Activated naive CD4-positive, alpha-beta T cell treated with anti-CD3 and anti-CD28 coated beads, Interleukin-2, amount 10 ng/mL, durations not matched to agents 7 days and 5 days (primary cell): ENCODE measurements at regions not wholly inside any gene's neighbourhood (a gene's known extent, or its start where the extent isn't known, plus 50 kb on each side); places are given as distances from the start of the nearest gene placed in this dataset.
"Not testable (repeated sequence)": the region's sequence is repeated elsewhere in the genome, so short reads cannot be mapped to it uniquely, and the experiment has no call there.

Source experiments
- CTCF ChIA-PET: fragments of 350-600 bp; sonication (Branson Sonifier 250); formaldehyde crosslinking; loops from one replicate; lab custom pipeline; 2021; ENCODE audit warnings: antibody characterized with exemption; lab: Charles Lee
- DNase-seq: peaks from one replicate; pipeline ENCODE4 v3.0.0-alpha.2; 2020
- H3K27ac Mint-ChIP-seq: one replicate; pipeline ENCODE4 v1.8.0; 2021; ENCODE audit warnings: mild to moderate bottlenecking, moderate library complexity, mixed read lengths
- H3K27me3 Mint-ChIP-seq: one replicate; pipeline ENCODE4 v1.8.0; 2021; ENCODE audit warnings: mild to moderate bottlenecking, mixed read lengths
- H3K36me3 Mint-ChIP-seq: one replicate; pipeline ENCODE4 v1.8.0; 2021; ENCODE audit warnings: mixed read lengths
- H3K4me1 Mint-ChIP-seq: one replicate; pipeline ENCODE4 v1.8.0; 2021; ENCODE audit warnings: mixed read lengths
- H3K4me3 Mint-ChIP-seq: one replicate; pipeline ENCODE4 v1.8.0; 2021; ENCODE audit warnings: mild to moderate bottlenecking, moderate library complexity, mixed read lengths
- H3K9me3 Mint-ChIP-seq: one replicate; pipeline ENCODE4 v1.8.0; 2021; ENCODE audit warnings: mixed read lengths

DNA sequence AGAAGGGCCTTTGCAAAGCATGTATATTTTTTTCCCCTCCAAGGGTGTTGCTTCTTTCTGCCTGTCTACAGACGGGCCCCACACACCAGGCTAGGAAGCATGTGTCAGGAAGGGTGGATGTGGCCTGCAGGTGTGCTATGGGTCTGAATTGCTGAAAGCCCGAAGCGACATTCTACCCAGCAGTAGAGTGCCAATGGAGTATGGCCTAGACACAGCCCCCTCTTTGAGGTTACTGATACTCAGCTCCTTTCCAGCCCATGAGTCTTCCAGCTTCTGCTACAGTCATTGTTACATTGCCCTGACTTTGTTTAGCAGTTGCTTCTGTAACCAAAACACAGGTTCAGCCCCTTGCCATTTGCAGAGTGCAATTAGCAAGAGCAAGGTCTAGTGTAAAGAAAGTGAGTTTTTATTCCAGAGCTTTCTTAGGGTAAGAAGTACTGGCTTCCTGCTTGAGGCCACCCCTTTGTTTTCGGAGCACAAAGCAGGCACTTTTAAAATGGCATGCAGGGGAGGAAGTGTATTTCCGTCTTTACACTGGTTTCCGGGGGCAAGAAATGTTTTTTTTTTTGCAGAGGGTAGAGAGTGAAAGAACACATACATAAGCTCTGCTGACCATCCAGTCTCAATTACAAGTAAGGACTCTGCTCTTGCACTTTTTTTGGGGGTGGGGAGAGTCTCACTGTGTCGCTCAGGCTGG lies 428.0 kb upstream of the AMELY start:
- DNase-seq: peak; percentile 56
- peak overlapping the region; percentile 68 for H3K4me3 Mint-ChIP-seq
- H3K4me1 Mint-ChIP-seq: peaks cover 81% of the 10 kb centered on the region
- peaks cover 65% of the 10 kb centered on the region for H3K36me3 Mint-ChIP-seq
- peak overlapping the region; percentile 96 for H3K27ac Mint-ChIP-seq
- no peaks in the 10 kb centered on the region for H3K27me3 Mint-ChIP-seq
- H3K9me3 Mint-ChIP-seq: no peaks in the 10 kb centered on the region
- CTCF ChIA-PET: interaction anchor here (0.7 kb wide), 1 partner anchor 359 kb away, joined by 5 read pairs; no protein-coding TSS in a partner anchor

DNA sequence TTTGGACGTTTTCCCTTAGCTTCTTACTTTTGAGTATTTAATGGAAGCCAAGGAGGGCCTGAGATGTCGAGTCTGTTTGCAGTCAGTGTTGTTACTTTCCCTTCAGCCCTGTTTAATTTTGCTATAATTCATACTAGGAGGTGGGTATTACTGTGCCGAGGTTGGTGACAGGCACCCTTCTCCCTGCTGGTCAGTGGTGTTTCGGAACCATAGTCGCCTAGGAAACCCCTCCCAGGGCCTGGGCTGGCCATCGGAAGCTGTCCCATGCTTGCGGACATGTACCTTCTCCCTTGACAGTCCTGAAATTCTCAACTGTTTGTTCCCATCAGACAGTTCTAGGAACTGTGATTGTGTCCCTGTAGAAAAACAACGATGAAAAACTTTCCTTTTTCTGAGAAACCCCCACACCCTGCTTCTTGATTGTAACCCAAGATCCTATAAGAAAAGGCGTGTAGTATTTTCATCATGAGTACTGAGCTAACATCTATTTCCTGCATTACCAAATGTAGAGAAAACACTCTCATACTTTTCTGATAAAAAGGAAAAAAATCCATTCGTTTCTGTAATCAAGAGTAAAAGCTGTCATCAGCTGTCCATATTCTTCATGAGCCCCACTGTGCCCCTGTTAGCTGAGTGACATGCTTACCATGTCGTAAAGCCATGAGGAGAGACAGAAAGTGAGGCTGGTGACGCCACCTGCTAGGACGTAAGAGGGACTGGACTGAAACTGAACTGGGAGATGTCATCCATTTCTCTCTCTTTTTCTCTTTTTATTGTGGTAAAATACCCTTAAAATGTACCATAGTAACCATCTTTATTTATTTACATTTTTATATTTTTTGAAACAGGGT lies 424.7 kb upstream of the AMELY start:
- CTCF ChIA-PET: no interaction called here
- Mint-ChIP-seq H3K27me3 (no peaks in the 10 kb centered on the region), H3K4me1 (peaks cover 80% of the 10 kb centered on the region), H3K27ac (peak overlapping the region; percentile 95), H3K9me3 (no peaks in the 10 kb centered on the region), H3K36me3 (peaks cover 56% of the 10 kb centered on the region), H3K4me3 (peak overlapping the region; percentile 69)
- peak; percentile 39 for DNase-seq

DNA sequence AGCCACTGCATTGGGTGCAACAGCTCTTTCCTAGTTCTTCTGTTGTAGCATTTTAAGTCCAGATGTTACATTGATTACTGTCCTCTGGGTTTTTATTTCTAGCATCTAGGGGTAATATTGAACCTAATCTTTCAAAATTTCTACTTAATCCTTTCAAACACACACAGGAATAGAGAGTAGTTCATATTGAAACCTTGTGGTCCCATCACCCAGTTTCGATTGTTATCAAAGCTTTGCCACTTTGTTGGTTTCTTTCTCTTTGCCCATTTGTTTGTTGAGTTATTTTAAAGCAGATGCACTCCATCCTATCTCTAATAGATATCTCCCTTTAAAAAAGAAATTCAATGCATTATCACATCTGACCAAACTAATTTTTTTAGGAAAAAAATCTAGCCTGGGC lies 422.9 kb upstream of the AMELY start:
- H3K9me3 Mint-ChIP-seq: no peaks in the 10 kb centered on the region
- peak overlapping the region; percentile 85 for H3K27ac Mint-ChIP-seq
- peaks cover 58% of the 10 kb centered on the region for H3K36me3 Mint-ChIP-seq
- peaks cover 76% of the 10 kb centered on the region for H3K4me1 Mint-ChIP-seq
- no peaks in the 10 kb centered on the region for H3K27me3 Mint-ChIP-seq
- CTCF ChIA-PET: no interaction called here
- peak overlapping the region; percentile 43 for H3K4me3 Mint-ChIP-seq
- no peak for DNase-seq

DNA sequence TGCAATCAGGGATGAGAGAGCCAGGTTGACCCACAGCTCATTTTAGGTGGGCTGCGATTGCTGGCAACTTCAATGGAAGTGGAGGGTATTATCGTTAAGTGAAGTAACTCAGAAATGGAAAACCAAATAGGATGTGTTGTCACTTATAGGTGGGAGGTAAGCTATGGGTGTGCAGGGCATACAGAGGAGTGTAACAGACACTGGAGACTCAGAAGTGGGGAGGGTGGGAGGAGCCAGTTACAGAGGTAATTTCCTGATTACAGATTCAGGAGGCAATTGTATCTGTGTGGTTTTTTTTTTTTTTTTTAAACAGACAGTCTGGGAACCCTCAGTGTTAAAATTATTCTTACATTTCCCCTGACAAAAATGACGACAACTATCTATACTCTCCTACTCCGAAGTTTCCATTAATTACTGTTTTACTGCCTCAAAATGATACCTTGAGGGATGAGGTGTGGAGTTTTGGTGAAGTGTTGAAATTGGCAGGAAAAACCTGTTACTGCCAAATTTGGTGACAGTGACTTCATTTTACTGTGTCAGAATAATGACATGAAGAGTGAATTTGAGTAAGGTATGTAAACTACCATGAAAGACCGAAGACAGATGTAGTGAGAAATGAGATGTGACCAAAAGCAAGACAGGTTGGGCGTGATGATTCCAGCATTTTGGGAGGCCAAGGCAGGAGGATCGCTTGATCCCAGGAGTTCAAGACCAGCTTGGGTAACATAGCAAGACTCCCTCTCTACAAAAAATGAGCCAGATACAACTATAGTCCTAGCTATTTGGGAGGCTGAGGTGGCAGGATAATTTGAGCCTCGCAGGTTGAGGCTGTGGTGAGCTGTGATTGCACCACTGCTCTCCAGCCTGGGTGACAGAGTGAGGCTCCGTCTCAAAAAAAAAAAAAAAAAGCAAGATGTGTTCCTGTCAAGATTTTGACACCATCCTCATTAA lies 415.0 kb upstream of the AMELY start:
- peak overlapping the region; percentile 91 for H3K27ac Mint-ChIP-seq
- no peaks in the 10 kb centered on the region for H3K27me3 Mint-ChIP-seq
- H3K9me3 Mint-ChIP-seq: no peaks in the 10 kb centered on the region
- H3K4me3 Mint-ChIP-seq: peak overlapping the region; percentile 6
- H3K4me1 Mint-ChIP-seq: peaks cover 70% of the 10 kb centered on the region
- CTCF ChIA-PET: no interaction called here
- H3K36me3 Mint-ChIP-seq: peaks cover 47% of the 10 kb centered on the region
- DNase-seq: peak; percentile 59

DNA sequence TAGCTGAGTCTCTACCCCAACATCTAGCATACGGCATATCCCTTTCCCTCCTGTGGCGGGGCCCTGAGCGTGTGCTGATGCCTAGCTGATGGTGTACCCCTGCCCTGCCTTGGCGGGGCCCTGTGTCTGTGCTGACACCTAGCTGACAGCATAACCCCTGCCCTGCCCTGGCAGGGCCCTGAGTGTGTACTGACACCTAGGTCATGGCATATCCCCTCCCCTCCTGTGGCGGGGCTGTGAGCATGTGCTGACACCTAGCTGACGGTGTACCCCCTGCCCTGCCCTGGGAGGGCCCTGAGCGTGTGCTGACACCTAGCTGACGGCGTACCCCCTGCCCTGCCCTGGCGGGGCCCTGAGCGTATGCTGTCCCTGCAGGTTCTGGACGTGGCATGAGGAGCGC lies 414.0 kb upstream of the AMELY start:
- H3K9me3 Mint-ChIP-seq: no peaks in the 10 kb centered on the region
- H3K4me3 Mint-ChIP-seq: no peak overlapping the region
- H3K36me3 Mint-ChIP-seq: peaks cover 52% of the 10 kb centered on the region
- H3K27ac Mint-ChIP-seq: peak overlapping the region; percentile 50
- H3K4me1 Mint-ChIP-seq: peaks cover 77% of the 10 kb centered on the region
- CTCF ChIA-PET: no interaction called here
- no peaks in the 10 kb centered on the region for H3K27me3 Mint-ChIP-seq
- DNase-seq: no peak

DNA sequence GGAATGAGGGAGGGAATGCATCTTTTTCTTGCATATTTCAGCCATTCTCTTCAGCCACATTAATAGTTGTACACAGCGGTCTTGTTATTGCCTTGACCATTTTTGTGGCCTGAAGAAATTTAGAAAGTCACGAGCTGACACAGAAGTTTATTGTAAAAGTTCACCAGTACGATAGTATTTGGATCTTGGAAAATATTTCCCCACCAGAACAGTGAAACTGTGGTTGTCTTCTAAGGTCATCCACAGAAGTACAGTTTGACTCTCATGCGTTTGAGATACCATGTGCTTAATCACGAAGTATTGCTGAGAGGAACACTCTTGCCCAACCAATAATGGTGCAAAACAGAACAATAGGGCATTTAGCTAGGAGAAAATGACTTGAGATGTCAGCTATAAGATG lies 409.2 kb upstream of the AMELY start:
- Mint-ChIP-seq H3K27me3 (no peaks in the 10 kb centered on the region), H3K4me3 (no peak overlapping the region), H3K9me3 (no peaks in the 10 kb centered on the region), H3K27ac (no peak overlapping the region), H3K36me3 (peaks cover 66% of the 10 kb centered on the region), H3K4me1 (peaks cover 84% of the 10 kb centered on the region)
- DNase-seq: no peak
- CTCF ChIA-PET: no interaction called here

DNA sequence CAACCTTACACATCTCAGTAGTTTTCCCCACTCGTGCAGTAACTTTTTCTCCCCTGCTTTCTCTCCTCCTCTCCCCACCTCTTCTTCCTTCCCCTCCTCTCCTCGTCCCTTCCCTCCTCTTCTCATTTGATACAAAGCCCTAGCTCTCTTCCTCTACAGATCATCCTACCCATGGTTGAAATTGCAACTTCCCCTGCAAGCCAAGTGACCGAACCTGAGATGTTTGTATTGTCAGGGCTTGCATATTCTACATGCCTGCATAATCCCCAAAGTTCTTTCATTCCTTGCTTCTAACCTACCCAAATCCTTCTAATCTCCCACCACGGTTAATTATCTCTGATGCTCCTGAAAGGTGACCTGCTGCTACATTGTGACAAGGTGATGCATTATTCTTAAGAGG lies 408.6 kb upstream of the AMELY start:
- Mint-ChIP-seq H3K27ac (peak overlapping the region; percentile 81), H3K36me3 (peaks cover 69% of the 10 kb centered on the region), H3K4me1 (peaks cover 81% of the 10 kb centered on the region)
- H3K9me3 Mint-ChIP-seq, H3K27me3 Mint-ChIP-seq, CTCF ChIA-PET, H3K4me3 Mint-ChIP-seq, DNase-seq: not testable (repeated sequence)

DNA sequence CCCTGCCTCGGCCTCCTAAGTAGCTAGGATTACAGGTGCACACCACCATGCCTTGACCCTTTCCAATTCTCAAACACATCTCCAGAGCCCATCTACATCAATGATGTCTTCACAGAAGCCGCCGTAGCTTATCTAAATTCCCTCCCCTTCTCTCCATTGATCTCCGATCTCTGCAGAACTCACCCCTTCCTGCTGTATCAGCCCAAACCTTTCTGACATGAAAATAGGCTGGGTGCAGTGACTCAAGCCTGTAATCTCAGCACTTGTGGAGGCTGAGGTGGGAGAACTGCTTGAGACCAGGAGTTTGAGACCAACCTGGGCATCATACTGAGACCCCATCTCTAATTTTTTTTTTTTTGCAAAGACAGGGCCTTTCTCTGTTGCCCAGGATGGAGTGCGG lies 406.6 kb upstream of the AMELY start:
- H3K27ac Mint-ChIP-seq: peak overlapping the region; percentile 72
- H3K4me1 Mint-ChIP-seq: peaks cover 74% of the 10 kb centered on the region
- no peaks in the 10 kb centered on the region for H3K27me3 Mint-ChIP-seq
- H3K4me3 Mint-ChIP-seq: no peak overlapping the region
- H3K36me3 Mint-ChIP-seq: peaks cover 63% of the 10 kb centered on the region
- no peaks in the 10 kb centered on the region for H3K9me3 Mint-ChIP-seq
- no peak for DNase-seq
- CTCF ChIA-PET: no interaction called here

DNA sequence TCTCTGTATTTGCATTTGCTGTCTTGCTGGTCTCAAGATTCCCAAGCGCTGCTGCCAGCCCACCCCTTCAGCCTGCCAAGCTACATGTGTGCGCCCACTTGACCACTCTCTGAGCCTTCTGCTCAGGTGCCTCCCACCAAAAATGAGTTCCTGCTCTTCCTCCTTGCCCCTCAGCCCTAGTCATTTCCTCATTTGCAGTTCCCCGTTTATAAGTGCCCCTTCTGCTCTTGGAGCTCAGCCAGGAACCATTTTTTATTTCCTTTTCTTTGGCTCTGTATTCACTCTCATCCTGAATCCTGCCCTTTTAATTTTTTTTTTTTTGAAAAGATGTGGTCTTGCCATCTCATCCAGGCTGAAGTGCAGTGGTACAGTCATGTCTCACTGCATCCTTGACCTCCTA lies 406.0 kb upstream of the AMELY start:
- Mint-ChIP-seq H3K27me3 (no peaks in the 10 kb centered on the region), H3K9me3 (no peaks in the 10 kb centered on the region), H3K27ac (peak overlapping the region; percentile 49), H3K4me3 (no peak overlapping the region), H3K4me1 (peaks cover 72% of the 10 kb centered on the region), H3K36me3 (peaks cover 62% of the 10 kb centered on the region)
- CTCF ChIA-PET: no interaction called here
- DNase-seq: no peak

DNA sequence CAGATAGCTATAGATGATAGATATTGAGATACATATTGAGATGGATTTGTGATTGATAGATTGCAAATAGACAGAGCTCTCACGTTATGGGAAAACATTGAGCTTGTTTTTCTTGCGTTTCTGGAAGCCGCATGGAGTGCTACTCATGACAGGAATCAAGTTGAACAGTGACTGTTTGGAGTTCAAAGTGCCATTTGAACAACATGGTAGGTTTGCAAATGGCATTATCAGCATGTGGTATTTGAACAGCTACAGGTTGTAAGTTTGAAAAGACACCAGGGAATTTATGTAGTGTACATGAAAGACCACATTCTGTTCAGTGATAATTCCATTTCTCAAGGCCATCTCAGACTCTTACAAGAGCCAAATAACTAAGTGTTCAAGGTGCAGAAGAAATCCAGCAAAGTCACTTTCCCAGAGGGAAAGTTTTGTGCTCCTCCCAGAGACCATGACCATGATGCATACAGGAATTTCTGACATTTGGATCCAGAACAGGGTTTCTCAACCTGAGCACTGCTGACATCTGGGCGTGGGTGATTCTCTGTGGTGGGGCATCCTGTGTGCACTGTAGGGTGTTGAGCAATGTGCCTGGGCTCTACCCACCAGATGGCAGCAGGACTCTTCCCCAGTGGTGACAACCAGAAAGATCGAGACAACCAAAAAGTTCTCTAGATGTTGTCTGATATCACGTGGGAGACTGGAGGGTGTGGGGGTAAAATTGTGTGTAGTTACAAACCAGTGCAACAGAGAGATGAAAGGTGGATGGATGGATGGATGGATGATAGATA lies 399.1 kb upstream of the AMELY start:
- Mint-ChIP-seq H3K4me1 (peaks cover 55% of the 10 kb centered on the region), H3K36me3 (peaks cover 32% of the 10 kb centered on the region), H3K4me3 (no peak overlapping the region), H3K27ac (peak overlapping the region; percentile 74), H3K27me3 (no peaks in the 10 kb centered on the region), H3K9me3 (no peaks in the 10 kb centered on the region)
- CTCF ChIA-PET: interaction anchor here (1.2 to 1.5 kb wide), 3 partner anchors 20 to 38 kb away, joined by 3 to 6 read pairs (median 5); no protein-coding TSS in a partner anchor
- DNase-seq: peak; percentile 79

DNA sequence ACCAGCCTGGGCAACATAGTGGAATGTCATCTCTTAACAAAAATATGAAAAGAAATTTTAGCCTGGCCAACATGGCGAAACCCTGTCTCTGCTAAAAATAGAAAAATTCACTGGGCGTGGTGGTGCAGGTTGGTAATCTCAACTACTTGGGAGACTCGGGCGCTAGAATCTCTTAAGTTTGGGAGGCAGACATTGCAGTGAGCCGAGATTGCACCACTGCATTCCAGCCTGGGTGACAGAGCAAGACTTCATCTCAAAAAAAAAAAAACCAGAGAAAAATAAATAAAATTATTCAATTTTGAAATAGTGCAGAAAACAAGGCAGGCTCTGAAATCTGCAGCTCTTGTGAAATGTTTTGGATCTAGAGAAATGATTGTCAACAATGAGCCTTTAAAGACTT lies 397.3 kb upstream of the AMELY start:
- Mint-ChIP-seq H3K27me3 (no peaks in the 10 kb centered on the region), H3K36me3 (peaks cover 36% of the 10 kb centered on the region), H3K27ac (no peak overlapping the region), H3K9me3 (no peaks in the 10 kb centered on the region), H3K4me3 (no peak overlapping the region), H3K4me1 (peaks cover 57% of the 10 kb centered on the region)
- CTCF ChIA-PET: interaction anchor here (0.7 kb wide), 1 partner anchor 209 kb away, joined by 4 read pairs; no protein-coding TSS in a partner anchor
- no peak for DNase-seq

DNA sequence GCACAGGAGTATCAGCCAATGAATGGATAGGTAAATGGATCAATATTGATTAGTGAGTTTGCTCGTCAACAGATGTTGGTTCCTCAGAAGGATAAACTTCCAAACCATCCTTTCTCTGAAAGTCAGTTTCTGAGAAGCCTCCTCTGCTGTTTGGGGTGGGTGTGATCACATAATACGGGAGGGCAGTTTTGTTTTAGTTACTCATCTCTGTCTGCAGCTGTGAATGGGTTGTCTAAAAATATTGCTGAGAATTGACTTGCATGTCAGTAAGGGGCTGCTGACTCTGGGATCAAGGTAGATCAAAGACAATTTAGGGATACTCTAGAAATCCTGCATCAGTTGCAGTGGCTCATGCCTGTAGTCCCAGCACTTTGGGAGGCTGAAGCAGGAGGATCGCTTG lies 390.8 kb upstream of the AMELY start:
- no peak overlapping the region for H3K4me3 Mint-ChIP-seq
- CTCF ChIA-PET: no interaction called here
- H3K4me1 Mint-ChIP-seq: peaks cover 63% of the 10 kb centered on the region
- no peaks in the 10 kb centered on the region for H3K27me3 Mint-ChIP-seq
- peak overlapping the region; percentile 76 for H3K27ac Mint-ChIP-seq
- peaks cover 53% of the 10 kb centered on the region for H3K36me3 Mint-ChIP-seq
- DNase-seq: no peak
- H3K9me3 Mint-ChIP-seq: no peaks in the 10 kb centered on the region

DNA sequence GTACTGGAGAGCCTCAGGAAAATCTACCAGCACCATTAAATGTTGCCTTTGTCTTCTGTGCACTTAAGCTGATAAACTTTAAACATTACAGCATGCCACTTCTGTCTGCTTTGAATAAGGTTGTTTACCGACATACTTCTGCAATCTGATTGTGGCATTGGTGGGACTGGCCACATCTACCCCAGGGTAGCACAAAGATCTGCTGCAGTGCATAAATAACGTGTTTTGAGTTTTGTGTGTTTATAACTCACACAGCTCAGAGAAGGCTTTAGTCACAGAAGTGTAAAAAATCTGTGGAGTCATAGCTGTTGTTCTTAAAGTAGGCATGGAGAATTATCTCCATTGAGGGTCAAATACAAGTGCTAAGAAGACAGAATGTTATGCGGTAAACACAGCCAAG lies 388.4 kb upstream of the AMELY start:
- H3K27ac Mint-ChIP-seq: peak overlapping the region; percentile 20
- DNase-seq: no peak
- H3K36me3 Mint-ChIP-seq: peaks cover 50% of the 10 kb centered on the region
- CTCF ChIA-PET: no interaction called here
- no peak overlapping the region for H3K4me3 Mint-ChIP-seq
- H3K27me3 Mint-ChIP-seq: no peaks in the 10 kb centered on the region
- H3K9me3 Mint-ChIP-seq: no peaks in the 10 kb centered on the region
- H3K4me1 Mint-ChIP-seq: peaks cover 66% of the 10 kb centered on the region
